Neural progenitor cell (in vitro differentiated cells): ENCODE measurements at regions not wholly inside any gene's neighbourhood (a gene's known extent, or its start where the extent isn't known, plus 50 kb on each side); places are given as distances from the start of the nearest gene placed in this dataset.

Experiments used
- EZH2 ChIP-seq: fragments of 200-600 bp; sonication (generic); IDR thresholded peaks from 2 replicates; pipeline ENCODE4 v1.6.1; 2017; ENCODE audit warnings: antibody characterized with exemption, mild to moderate bottlenecking, moderate library complexity
- EZH2phosphoT487 ChIP-seq: fragments of 200-600 bp; sonication (generic); IDR thresholded peaks from 2 replicates; pipeline ENCODE4 v1.6.1; 2017; ENCODE audit warnings: antibody characterized with exemption
- TF ChIP-seq, protein P1 (sequence below): fragments of 200-600 bp; sonication (generic); IDR thresholded peaks from 2 replicates; pipeline ENCODE4 v1.5.1; 2017; ENCODE audit warnings: antibody characterized with exemption, mild to moderate bottlenecking

DNA sequence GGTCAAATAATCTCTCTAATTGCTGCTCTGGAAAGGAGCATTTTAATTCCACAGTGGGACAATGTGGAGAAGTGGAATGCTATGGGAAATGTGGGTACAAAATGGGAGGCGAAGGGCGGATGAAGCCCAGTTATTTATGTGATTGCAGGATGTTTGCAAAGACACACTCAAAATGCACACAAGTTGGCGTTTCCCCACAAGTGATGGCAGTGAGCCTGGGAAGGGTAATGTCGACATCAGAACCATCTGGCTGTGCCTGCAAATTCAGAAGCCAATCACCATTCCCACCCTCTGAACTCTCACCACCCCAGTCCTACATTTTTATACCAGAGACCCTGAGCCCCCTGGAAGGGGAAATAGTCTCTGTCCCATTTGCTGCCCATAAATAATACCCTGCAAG is 201.1 kb downstream of the SOX9 start:
- TF ChIP-seq, protein P1, sequence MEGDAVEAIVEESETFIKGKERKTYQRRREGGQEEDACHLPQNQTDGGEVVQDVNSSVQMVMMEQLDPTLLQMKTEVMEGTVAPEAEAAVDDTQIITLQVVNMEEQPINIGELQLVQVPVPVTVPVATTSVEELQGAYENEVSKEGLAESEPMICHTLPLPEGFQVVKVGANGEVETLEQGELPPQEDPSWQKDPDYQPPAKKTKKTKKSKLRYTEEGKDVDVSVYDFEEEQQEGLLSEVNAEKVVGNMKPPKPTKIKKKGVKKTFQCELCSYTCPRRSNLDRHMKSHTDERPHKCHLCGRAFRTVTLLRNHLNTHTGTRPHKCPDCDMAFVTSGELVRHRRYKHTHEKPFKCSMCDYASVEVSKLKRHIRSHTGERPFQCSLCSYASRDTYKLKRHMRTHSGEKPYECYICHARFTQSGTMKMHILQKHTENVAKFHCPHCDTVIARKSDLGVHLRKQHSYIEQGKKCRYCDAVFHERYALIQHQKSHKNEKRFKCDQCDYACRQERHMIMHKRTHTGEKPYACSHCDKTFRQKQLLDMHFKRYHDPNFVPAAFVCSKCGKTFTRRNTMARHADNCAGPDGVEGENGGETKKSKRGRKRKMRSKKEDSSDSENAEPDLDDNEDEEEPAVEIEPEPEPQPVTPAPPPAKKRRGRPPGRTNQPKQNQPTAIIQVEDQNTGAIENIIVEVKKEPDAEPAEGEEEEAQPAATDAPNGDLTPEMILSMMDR: no peak
- TF ChIP-seq EZH2phosphoT487: no peak
- TF ChIP-seq EZH2: no peak
